KMS-11 (cell line): ENCODE measurements at regions not wholly inside any gene's neighbourhood (a gene's known extent, or its start where the extent isn't known, plus 50 kb on each side); places are given as distances from the start of the nearest gene placed in this dataset.
"Not testable (repeated sequence)": the region's sequence is repeated elsewhere in the genome, so short reads cannot be mapped to it uniquely, and the experiment has no call there.

Source experiments
- H2AFZ ChIP-seq: fragments of 200-600 bp; sonication (generic); 2 replicates; pipeline ENCODE4 v1.6.1; 2016; ENCODE audit warnings: antibody characterized with exemption, mixed run types, low read depth
- H3K27ac ChIP-seq: fragments of 200-600 bp; sonication (generic); 2 replicates; pipeline ENCODE4 v1.6.1; 2016; ENCODE audit warnings: mild to moderate bottlenecking, mixed run types
- H3K27me3 ChIP-seq: fragments of 200-600 bp; sonication (generic); 2 replicates; pipeline ENCODE4 v1.6.1; 2017; ENCODE audit warnings: mild to moderate bottlenecking, low read depth, mixed run types, moderate library complexity; ENCODE audit not compliant: insufficient read depth
- H3K36me3 ChIP-seq: fragments of 200-600 bp; sonication (generic); 2 replicates; pipeline ENCODE4 v1.6.1; 2017; ENCODE audit warnings: mild to moderate bottlenecking, mixed run types; ENCODE audit not compliant: insufficient read depth
- H3K4me1 ChIP-seq: fragments of 200-600 bp; sonication (generic); 2 replicates; pipeline ENCODE4 v1.6.1; 2016; ENCODE audit warnings: mild to moderate bottlenecking, low read depth, mixed run types; ENCODE audit not compliant: poor library complexity, severe bottlenecking
- H3K4me2 ChIP-seq: fragments of 200-600 bp; sonication (generic); 2 replicates; pipeline ENCODE4 v1.7.0; 2016; ENCODE audit warnings: mild to moderate bottlenecking, mixed run types
- H3K4me3 ChIP-seq: fragments of 200-600 bp; sonication (generic); IDR thresholded peaks from 2 replicates; pipeline ENCODE4 v1.6.1; 2017; ENCODE audit warnings: low read depth, low read length, mixed read lengths; ENCODE audit not compliant: insufficient read depth
- H3K79me2 ChIP-seq: fragments of 200-600 bp; sonication (generic); 2 replicates; pipeline ENCODE4 v1.6.1; 2016; ENCODE audit warnings: low read depth, mixed run types; ENCODE audit not compliant: insufficient read depth
- H3K9ac ChIP-seq: fragments of 200-600 bp; sonication (generic); 2 replicates; pipeline ENCODE4 v1.6.1; 2016; ENCODE audit warnings: mild to moderate bottlenecking, mixed run types
- H4K20me1 ChIP-seq: fragments of 200-600 bp; sonication (generic); 2 replicates; pipeline ENCODE4 v1.6.1; 2016; ENCODE audit warnings: mild to moderate bottlenecking, mixed run types; ENCODE audit not compliant: insufficient read depth
- CTCF ChIP-seq: fragments of 200-600 bp; sonication (generic); conservative IDR thresholded peaks from 2 replicates; pipeline ENCODE4 v1.6.1; 2017; ENCODE audit warnings: low read depth, mild to moderate bottlenecking, antibody characterized with exemption, low read length, moderate library complexity, mixed read lengths

DNA sequence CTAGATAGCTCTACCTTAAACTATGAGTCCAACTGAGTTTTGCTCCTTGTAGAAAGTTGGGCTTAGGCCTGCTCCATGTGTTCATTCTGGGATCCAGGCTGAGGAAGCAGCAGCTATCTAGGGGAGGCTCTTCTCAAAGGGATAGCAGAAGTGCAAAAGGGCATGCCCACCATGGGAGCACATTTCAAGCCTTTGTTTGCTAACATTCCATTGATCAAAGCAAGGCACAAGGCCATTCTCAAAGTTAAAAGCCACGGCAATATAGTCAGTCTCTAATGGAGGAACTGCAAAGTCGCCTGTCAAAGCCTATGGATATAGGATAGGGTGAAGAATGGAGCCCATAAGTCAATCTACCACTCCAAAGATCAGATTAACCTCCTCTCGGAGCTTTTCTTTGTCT lies 488.1 kb upstream of the ARX start:
- no peak overlapping the region for H3K27ac ChIP-seq
- H3K79me2 ChIP-seq = no peaks in the 10 kb centered on the region
- no peak overlapping the region for H3K4me3 ChIP-seq
- H3K4me2 ChIP-seq = no peak overlapping the region
- no peaks in the 10 kb centered on the region for H4K20me1 ChIP-seq
- no peak for TF ChIP-seq CTCF
- no peaks in the 10 kb centered on the region for H3K4me1 ChIP-seq
- no peak overlapping the region for H3K9ac ChIP-seq
- H3K27me3 ChIP-seq = no peaks in the 10 kb centered on the region
- no peaks in the 10 kb centered on the region for H3K36me3 ChIP-seq
- no peak overlapping the region for H2AFZ ChIP-seq

GRCh38 chrX:25507801-25508200 lies 492.0 kb upstream of the ARX start:
- Histone ChIP-seq H3K4me3 (no peak overlapping the region), H3K79me2 (no peaks in the 10 kb centered on the region), H4K20me1 (no peaks in the 10 kb centered on the region), H3K36me3 (no peaks in the 10 kb centered on the region), H3K9ac (no peak overlapping the region), H3K27me3 (no peaks in the 10 kb centered on the region), H3K4me2 (no peak overlapping the region), H3K27ac (no peak overlapping the region), H2AFZ (no peak overlapping the region), H3K4me1 (no peaks in the 10 kb centered on the region)
- TF ChIP-seq CTCF = no peak

- H3K4me2 ChIP-seq = no peak overlapping the region
- no peak overlapping the region for H3K27ac ChIP-seq
- no peak overlapping the region for H2AFZ ChIP-seq
- no peaks in the 10 kb centered on the region for H3K79me2 ChIP-seq
- H4K20me1 ChIP-seq = no peaks in the 10 kb centered on the region
- no peak for TF ChIP-seq CTCF
- no peak overlapping the region for H3K4me3 ChIP-seq
- no peaks in the 10 kb centered on the region for H3K4me1 ChIP-seq
- no peaks in the 10 kb centered on the region for H3K36me3 ChIP-seq
- H3K9ac ChIP-seq = no peak overlapping the region
- no peaks in the 10 kb centered on the region for H3K27me3 ChIP-seq
Observed at GRCh38 chrX:25519258-25519657, 503.5 kb upstream of the ARX start.

GRCh38 chrX:25522443-25523010 lies 506.8 kb upstream of the ARX start:
- not testable (repeated sequence) for H4K20me1 ChIP-seq, H3K4me2 ChIP-seq, H3K27me3 ChIP-seq, H3K79me2 ChIP-seq, H2AFZ ChIP-seq, H3K9ac ChIP-seq, H3K4me1 ChIP-seq, H3K27ac ChIP-seq, H3K36me3 ChIP-seq, H3K4me3 ChIP-seq

GRCh38 chrX:25523574-25524540 lies 508.1 kb upstream of the ARX start:
- H3K4me1 ChIP-seq = no peaks in the 10 kb centered on the region
- TF ChIP-seq CTCF = no peak
- H2AFZ ChIP-seq = no peak overlapping the region
- H3K9ac ChIP-seq = no peak overlapping the region
- no peaks in the 10 kb centered on the region for H3K79me2 ChIP-seq
- no peaks in the 10 kb centered on the region for H3K27me3 ChIP-seq
- no peaks in the 10 kb centered on the region for H3K36me3 ChIP-seq
- H3K27ac ChIP-seq = no peak overlapping the region
- H3K4me2 ChIP-seq = no peak overlapping the region
- no peaks in the 10 kb centered on the region for H4K20me1 ChIP-seq
- H3K4me3 ChIP-seq = no peak overlapping the region
